ENCODE measurements at regions not wholly inside any gene's neighbourhood (a gene's known extent, or its start where the extent isn't known, plus 50 kb on each side); places are given as distances from the start of the nearest gene placed in this dataset.

DNA sequence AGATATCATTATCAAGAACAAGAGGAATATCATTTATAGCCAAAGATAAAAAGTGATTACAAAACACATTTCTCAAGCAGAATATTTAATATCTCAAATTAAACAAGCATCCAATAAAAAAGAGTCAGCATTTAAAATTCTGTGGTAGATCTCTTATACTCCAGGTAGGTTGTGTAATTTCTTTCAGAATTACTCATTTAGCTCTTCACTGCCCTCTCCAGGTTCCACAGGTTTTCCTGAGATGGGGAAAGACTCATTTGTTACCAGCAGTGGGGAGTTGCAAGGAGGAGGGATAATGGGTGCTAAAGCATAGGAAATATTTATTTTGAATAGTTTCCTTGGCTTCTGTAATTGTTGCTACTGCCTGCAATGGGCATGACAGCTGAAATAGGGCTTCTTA lies 83.1 kb upstream of the RASGRP1 start:
- no peak for DNase-seq (ENCODE audit: low read depth, low spot score)

DNA sequence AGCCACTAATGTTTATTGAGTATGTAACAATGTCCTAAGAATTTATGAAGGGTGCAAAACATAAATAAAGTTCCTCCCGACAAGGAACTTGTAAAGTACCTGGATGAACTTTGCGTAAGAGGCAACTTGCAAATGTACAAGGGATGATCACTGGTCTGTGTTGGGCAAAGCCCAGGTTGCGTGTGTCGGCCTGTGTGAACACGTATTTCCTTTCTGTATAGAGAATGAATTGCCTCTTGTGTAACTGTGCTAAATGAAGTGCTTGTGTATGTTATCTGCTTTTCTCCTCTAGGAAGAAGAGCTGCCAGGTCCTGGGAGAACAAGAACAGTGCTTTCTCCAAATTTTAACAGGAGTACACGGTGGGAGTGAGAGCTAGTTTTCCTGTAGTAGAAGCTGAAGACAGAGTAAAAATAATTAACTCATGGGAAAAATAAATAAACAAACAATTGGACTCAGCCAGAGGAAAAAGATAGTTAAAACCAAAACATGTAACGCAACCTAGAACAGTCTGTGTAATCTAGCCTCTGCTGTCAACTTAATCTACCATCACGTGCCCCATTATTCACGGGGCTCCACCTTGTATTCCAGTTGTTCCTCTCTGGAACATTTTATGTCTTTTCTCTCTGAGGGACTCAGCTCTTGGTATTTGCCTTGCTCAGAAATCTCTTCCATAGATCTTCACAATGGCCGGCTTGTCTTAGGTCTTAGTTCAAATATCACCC lies 83.7 kb upstream of the RASGRP1 start:
- no peak for DNase-seq (ENCODE audit: low read depth, low spot score)

DNA sequence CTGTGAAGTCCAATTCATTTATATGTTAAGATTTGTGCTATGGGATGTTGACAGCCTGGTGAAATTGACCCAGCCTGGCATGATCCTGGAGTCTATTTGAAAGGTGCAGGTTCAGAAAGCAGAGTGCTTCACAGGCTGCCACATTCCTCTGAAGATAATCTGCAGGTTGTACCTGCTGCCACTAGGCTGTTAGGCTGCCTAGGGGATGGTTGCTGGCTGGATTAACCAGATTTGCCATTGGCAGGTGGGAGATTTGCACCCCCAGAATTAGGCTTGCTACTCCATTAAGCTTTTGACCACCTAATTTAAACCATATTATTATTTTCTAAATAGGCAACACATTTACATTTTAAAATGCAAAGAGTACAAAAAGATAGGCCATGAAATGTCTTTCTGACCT lies 85.8 kb upstream of the RASGRP1 start:
- DNase-seq (ENCODE audit: low read depth, low spot score) = no peak

DNA sequence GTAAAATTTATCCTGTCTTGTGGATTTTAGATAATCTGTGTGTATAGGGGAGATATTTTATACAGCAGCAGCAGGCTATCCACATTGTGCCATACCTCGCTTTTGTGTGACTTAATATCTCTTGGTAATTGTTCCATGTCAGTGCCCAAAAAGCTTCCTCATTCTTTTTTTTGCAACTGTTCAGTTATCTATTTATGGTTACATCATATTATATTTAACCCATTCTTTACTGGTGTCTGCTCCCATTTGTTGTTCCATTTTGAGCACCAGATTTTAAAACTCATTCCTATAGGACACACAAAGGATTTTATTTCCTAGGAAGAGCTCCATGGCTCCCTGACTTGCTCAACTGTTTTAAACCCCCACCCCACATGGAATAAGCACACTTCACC lies 86.3 kb upstream of the RASGRP1 start:
- no peak for DNase-seq (ENCODE audit: low read depth, low spot score)

DNA sequence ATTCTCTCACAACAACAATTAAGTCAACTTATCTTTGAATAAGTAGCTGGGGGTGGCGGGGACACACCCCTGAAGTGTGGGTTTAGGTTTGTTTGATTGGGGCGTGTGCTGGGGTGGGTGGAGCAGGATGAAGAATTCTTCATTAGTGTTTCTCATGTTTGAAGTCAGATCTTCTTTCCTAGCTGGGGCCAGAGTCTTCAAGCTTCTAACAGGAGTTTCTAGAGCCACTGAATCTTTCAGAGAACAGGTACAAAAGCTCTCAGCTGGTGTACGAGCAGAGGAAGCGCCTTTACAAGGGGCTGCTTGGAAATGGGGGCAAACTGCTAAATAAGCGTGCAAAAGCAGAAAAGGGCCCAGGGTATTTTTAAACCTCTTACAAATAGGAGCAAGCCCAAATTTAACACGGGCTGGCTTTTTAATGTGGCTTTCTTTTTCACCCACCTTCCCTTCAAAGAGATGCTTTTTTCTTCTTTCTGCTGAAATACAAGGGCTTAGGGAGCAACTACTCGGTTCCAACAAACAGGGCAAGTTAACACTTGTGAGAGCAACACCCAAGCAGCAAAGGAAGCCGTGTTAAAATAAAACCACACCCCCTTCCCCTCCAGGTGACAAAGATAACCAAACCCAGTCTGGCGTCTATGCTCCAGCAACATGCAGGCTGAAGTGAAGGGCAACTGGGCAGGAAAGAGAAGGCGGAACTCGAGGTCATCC lies 86.9 kb upstream of the RASGRP1 start:
- no peak for DNase-seq (ENCODE audit: low read depth, low spot score)

DNA sequence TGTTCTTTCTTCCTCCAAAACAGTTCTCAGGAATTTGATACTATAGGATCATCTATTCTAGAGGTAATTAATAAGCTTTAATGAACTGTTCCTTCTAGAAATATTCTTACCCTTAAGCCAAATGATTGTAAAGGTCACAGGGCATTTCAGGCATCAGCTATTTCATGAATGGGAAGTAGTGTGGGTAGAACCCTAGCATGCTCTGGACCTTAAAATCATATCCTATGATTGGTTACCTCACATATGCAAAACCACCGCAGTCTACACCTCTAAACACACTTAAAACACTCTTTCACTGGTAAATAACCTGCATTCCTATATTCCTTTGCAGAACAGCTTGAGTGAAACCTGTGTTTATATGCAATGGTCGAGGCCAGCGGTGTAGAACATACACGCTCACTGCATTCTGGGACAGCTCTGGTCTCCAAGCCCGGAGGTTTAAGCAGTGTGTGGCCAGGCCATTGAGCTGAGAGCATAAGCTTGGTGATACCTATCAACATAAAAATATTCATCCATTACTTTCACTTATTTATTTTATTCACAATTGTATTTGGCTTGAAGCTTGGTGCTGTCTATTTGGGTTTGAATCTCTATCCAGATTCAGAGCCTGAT lies 87.7 kb upstream of the RASGRP1 start:
- DNase-seq (ENCODE audit: low read depth, low spot score) = no peak

DNA sequence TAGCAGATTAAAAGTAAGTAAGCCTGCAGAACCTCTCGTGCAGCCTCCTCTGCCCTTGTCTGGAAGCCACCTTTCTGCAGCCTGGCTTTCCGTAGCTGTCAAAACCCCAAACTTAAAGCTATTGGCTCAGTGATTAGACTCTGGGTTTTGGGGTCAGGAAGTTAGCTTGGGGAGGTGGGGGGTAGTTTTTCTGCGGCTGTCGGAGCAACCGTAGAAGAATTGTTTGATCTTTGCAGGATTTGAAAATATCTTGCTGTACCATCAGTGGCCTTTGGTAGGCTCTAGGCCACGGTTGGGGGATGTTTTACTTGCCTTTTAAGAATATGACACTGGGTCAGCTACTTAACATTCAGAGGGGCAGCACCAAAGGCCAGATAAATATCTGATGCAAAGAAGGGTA lies 88.4 kb upstream of the RASGRP1 start:
- no peak for DNase-seq (ENCODE audit: low read depth, low spot score)

DNA sequence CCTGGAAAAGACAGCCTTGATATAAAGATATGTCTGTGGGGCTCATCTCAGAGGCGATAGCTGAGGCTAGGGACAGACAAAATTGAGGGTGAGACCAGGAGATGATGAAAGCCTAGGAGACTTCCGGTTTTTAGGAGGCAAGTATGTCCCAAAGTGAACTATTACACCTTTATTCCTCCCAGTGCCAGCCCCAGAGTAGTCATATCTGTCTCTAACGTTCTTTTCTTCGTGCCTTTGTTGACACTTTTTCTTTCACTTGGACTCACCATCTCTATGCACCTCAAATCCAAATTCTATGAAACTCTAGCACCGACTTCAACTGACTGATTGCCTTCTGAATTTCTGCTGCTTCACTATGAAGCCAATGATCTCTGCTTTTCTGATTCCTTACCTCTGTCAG lies 93.8 kb upstream of the RASGRP1 start:
- no peak for DNase-seq (ENCODE audit: low read depth, low spot score)

DNA sequence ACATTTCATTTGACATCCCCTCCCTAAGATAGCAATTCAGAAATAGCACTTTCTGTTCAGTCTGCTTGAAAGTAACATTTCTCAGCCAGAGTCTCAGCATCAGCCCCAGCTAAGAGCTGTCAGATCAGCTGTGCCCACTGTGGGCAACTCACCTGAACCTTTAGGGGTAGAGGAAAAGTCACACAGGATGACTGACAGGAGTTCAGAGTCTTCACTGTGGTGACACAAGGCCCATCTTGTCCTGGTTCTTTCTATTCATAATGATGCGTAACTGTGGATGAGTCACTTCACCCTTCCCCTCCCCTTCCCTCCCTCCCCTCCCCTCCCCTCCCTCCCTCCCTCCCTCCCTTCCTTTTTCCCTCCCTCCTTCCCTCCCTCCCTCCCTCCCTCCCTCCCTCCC lies 96.1 kb upstream of the RASGRP1 start:
- DNase-seq (ENCODE audit: low read depth, low spot score) = no peak

DNA sequence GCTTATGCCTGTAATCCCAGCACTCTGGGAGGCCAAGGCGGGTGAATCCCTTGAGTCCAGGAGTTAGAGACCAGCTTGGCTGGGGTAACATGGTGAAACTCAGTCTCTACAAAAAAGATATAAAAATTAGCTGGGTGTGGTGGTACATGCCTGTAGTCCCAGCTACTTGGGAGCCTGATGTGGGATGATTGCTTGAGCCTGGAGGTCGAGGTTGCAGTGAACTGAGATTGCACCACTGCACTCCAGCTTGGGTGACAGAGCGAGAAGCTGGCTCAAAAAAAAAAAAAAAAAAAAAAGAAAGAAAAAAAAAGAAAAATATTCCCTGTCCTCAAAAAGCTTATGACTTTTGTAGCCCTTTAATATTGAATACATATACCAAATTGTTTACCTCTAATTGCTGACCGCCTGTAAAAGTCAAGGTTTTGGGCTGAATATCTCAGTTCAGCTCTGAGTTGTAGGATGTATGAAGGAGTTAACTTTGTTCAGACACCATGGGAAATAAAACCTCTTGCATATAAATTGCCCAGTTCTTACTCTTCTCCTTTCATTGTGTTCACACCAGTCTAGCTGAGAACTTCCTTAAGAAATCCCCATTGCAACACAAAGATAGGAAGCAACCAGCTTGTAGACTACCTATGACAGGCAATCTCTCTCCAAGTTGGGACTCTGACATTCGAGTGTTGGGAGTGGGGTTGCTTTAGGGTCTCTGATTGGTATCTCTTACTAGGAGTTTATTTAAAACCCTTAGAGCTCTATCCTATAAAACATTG lies 97.6 kb upstream of the RASGRP1 start:
- DNase-seq (ENCODE audit: low read depth, low spot score) = no peak

DNA sequence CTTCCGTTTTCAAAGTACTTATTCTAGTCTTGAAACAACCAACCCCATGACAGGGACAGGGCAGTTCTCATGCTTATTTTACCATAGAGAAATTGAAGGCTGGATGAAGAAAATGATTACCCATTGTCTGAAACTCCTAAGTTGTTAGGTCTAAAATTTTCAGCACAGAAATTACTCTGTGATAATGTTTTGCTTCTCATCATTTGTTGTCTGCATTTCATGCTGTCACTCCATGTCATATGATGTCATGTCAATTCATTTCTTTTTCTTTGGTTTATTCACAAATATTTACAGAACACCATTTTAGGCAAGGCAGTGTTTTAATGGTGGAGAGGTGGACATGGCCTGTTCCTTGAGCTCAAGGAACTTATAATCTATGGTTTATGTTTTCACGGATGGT lies 98.2 kb upstream of the RASGRP1 start:
- no peak for DNase-seq (ENCODE audit: low read depth, low spot score)

DNA sequence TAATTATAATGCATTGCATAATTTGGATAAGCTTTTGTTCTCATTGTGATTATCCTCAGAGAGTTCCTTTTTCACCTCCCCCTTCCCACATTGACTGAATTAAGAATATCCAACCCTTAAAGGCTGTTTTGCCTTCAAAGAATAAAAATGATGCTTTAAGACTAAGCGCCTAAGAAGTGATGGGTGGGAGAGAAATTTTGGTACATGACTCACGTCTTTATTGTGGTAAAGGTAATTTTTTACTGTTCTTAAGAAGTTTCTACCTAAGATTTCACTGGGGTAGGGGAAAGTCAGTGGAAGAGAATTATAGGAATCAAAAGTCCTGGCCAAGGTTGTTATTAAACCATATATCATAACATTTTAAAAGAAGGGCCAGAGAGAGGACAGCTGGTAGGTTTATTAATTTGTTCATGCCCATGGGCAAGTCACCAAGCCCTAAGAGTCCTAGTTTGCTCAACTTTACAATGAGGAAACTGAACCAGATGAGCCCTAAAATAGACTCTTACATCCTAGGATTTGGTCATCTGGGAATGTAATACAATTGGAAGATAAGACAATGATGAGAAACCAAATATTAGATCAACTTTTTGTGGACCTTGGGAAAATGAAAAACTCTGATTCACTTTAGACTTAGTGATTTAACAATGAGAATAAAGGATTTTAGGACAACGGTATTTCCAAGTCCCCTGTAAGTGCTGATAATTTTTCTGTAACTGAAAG lies 101.1 kb upstream of the RASGRP1 start:
- no peak for DNase-seq (ENCODE audit: low read depth, low spot score)

DNA sequence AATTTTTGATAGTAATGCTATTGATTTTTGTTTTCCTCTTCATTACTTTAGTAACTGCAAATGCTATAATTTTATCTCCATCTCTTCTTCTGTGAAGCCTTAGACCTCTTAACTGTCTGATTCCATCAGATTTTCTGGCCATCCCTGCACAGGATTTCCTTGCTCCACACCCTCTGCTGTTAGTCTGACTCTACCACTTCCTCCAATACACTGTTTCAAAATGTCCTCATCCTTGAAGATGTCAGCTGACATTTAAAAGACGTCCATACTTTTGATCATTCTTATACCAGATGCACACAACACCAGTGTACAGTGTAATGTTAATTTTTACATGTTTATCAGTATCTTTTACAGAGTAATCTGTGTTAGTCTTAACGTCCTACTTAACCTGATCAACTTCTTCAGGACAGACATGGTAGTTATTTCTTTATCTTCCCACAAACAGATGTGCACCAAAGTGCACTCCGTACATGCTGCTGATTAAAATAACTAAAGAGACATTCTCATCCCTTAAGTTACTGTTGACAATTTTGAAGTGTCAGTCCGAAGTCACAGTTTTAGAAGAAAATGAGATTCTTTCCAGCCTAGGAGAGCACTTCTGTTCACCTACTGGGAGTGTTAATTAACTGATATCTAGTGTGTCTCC lies 102.4 kb upstream of the RASGRP1 start:
- DNase-seq (ENCODE audit: low read depth, low spot score) = no peak

DNA sequence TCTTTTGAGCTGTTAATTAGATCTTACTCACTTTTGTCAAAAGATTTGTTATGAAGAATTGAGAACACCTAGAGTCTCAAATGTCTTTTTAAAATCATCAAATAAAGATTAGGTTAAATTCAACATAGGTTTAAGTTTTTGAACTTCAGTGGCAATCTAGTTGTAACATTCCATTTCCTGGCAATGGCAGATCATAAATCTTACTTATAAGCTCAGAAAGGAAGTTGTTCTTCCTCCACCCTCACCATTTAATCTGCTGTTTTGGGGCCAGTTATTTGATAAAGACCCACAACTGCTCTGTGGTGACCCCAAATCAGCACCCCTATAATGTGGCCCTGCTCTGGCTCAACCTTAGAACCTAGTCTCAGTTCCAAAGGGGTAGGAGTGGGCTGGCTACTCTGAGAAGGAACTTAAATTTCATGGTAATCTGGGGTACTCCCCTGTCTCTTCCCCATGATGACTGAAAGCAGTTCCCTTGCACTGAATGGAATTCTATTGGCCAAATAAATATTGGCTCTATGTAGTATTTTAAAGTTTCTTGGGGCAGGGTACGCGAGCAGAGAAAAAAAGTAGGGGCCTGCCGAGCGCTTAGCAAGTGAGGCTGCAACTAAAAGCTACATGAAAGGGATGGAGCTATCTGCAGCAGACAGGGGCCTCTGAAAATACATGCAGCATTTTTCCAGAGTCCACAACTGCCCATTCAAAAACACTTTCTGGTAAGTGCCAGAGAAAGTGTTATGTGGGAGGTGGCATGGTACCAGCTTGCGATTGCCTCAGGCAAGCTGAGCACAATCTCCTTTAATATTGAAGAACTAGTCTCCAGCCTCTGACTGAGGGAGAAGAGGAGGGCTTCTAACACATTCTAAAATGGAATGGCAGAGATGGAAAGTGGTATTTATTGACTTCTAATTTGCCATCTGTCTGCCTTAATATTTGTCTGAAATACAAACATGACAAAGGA lies 103.6 kb upstream of the RASGRP1 start:
- no peak for DNase-seq (ENCODE audit: low read depth, low spot score)

DNA sequence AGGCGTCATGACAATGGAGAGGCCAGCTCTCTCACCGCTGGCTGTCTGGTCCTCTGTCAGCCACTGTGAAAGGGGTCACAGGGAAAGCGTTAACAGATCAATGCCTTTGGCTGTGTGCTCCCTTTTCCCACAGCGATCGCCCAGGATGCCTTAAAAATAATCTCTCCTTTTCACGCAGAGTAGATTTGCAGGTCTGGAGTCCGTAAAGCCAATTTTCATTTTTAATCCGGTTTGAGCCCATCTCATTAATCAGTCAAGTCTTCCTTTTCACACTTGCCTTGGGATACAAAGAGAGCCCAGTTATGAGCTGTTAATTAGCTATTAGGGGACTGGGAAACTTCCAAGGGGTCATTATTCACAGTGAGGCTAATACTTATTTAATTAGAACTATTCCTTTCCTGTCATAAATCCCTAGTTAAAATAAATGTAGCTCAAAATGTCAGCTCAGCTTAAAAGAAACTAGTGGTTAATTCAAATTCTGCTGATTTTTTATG lies 104.3 kb upstream of the RASGRP1 start:
- DNase-seq (ENCODE audit: low read depth, low spot score) = no peak

DNA sequence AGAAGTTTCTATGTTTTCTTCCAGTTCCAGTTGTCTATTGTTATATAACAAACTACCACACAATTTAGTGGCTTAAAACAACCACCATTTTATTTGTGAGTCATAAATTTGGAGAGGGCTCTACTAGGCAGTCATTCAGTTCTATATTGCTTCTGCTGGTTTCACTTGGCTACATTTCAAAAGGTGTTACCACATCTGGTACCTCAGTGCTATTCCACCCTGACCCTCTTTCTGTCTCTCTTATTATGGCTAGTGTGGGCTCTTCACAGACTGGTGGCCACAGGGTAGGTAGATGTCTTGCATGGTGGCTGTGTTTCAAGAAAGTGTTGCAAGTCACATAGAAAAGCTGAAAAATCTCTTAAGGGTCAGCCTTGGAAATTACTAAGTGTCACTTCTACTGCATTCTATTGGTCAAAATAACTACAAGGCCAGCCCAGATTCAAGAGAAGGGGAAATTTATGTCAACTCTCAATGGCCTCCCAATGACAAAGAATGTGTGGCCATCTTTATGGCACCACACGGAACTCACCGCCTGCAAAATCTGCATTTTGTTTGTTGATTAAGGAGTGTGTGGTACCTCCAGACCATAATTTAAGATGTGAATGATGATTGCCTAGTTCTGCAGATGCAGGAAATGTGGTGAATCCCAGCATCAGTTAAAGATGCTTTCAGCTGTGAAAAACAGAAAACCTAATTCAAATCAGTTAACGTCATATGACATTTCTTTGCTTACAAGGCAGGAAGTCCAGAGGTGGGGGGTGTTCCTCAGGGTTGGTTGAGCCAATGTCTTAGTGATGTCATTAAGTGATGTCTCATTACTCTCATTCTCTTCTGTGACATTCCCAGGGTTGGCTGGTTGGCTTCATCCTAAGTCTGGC lies 105.8 kb upstream of the RASGRP1 start:
- no peak for DNase-seq (ENCODE audit: low read depth, low spot score)

DNA sequence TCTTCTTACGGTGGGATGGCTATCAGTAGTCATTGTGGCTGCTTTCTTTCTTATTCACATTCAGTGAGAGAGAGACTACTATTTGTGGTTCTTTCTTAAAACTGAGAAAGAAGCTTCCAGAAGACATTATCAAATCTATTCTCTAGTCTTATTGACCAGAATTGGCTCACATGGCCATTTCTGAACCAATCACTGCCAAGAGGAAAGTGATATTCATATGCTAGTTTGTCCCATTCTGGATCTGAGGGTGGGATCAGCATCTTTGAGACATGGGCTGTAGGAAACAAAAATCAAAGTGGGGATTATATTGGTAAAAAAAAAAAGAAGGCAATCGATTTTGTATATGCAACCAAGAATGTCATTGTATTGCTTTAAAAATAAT lies 106.4 kb upstream of the RASGRP1 start:
- no peak for DNase-seq (ENCODE audit: low read depth, low spot score)

DNA sequence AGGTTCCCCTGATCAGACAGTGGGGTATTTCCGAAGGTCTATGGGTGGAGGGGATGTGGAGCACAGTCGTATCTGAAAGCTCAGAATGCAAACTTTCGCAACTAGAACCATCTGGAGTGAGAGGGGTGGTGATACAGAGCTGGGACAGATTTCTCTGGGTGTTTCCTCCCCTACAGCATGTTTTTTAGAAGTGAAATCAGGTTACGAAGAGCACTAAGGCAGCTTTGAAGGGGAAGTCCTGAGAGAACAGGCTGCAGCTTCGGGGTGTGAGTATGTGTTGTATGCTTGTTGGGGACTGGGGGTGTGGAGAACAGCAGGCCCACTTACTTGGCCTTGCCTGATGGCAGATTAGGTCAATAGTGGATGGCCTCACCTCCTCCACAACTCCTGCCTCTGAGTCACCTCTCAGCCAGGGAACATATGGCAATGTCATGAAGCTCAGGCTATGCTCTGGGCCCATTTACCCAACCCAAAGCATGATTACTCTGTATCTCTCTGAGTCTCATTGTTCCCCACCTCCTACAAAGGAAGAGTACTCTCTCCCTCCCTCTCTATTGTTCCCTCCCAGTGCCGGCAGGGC lies 107.2 kb upstream of the RASGRP1 start:
- DNase-seq (ENCODE audit: low read depth, low spot score) = no peak

DNA sequence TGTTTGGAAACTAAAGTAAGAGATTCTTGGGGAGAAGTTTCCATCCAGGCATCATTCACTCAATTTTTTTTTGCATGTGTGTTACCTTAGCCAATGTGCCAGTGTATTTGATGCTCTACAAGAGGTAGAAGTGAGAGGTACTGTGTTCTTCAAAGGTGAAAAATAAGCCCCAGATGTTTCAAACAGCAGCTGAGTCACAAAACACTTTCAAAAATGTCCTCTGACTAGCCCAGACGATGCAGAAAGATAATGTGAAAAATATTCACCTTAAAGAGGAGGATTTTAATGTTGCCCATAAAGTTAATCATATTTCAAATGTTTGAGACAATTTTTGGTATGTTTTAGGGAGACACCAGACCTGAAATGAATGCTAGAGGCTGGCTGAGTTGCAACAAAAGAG lies 107.7 kb upstream of the RASGRP1 start:
- no peak for DNase-seq (ENCODE audit: low read depth, low spot score)

Data from iPS DF 19.7 (cell line).